ENCODE measurements at regions not wholly inside any gene's neighbourhood (a gene's known extent, or its start where the extent isn't known, plus 50 kb on each side); places are given as distances from the start of the nearest gene placed in this dataset.

DNA sequence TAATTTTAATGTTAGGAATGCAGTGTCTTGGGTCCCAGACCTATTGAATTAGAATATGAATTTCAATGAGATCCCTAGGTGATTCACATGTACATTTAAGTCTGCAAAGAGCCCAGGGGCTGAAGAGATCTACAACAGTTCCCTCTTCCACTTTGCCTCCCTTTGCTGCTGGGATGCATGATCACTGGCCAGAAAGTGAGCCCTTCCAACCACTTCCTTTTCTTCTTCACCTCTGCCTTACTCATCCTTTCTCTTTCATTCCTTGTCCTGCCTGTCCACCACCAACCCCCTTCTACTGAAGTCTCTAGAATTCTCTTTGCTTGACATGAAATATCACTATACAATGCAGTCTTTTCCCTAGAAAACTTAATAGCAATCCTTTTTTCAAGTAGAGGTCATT, 222.4 kb upstream of the LRIG1 start (continued):
- TF ChIP-seq, protein P1, sequence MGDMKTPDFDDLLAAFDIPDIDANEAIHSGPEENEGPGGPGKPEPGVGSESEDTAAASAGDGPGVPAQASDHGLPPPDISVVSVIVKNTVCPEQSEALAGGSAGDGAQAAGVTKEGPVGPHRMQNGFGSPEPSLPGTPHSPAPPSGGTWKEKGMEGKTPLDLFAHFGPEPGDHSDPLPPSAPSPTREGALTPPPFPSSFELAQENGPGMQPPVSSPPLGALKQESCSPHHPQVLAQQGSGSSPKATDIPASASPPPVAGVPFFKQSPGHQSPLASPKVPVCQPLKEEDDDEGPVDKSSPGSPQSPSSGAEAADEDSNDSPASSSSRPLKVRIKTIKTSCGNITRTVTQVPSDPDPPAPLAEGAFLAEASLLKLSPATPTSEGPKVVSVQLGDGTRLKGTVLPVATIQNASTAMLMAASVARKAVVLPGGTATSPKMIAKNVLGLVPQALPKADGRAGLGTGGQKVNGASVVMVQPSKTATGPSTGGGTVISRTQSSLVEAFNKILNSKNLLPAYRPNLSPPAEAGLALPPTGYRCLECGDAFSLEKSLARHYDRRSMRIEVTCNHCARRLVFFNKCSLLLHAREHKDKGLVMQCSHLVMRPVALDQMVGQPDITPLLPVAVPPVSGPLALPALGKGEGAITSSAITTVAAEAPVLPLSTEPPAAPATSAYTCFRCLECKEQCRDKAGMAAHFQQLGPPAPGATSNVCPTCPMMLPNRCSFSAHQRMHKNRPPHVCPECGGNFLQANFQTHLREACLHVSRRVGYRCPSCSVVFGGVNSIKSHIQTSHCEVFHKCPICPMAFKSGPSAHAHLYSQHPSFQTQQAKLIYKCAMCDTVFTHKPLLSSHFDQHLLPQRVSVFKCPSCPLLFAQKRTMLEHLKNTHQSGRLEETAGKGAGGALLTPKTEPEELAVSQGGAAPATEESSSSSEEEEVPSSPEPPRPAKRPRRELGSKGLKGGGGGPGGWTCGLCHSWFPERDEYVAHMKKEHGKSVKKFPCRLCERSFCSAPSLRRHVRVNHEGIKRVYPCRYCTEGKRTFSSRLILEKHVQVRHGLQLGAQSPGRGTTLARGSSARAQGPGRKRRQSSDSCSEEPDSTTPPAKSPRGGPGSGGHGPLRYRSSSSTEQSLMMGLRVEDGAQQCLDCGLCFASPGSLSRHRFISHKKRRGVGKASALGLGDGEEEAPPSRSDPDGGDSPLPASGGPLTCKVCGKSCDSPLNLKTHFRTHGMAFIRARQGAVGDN (IDR thresholded peaks at IDR 0.05), result no peak
- TF ChIP-seq KAT2A (conservative IDR thresholded peaks at IDR 0.05; ENCODE audit: control insufficient read depth, low read depth, low read length) (no peak), HDAC6 (IDR thresholded peaks at IDR 0.05; ENCODE audit: unreplicated experiment) (no peak), POU2F2 (IDR thresholded peaks at IDR 0.05; ENCODE audit: borderline replicate concordance, low read depth, low read length) (no peak)
- TF ChIP-seq, protein P2, sequence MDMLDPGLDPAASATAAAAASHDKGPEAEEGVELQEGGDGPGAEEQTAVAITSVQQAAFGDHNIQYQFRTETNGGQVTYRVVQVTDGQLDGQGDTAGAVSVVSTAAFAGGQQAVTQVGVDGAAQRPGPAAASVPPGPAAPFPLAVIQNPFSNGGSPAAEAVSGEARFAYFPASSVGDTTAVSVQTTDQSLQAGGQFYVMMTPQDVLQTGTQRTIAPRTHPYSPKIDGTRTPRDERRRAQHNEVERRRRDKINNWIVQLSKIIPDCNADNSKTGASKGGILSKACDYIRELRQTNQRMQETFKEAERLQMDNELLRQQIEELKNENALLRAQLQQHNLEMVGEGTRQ (IDR thresholded peaks at IDR 0.05; ENCODE audit: borderline replicate concordance, low read depth, low read length), result no peak

DNA sequence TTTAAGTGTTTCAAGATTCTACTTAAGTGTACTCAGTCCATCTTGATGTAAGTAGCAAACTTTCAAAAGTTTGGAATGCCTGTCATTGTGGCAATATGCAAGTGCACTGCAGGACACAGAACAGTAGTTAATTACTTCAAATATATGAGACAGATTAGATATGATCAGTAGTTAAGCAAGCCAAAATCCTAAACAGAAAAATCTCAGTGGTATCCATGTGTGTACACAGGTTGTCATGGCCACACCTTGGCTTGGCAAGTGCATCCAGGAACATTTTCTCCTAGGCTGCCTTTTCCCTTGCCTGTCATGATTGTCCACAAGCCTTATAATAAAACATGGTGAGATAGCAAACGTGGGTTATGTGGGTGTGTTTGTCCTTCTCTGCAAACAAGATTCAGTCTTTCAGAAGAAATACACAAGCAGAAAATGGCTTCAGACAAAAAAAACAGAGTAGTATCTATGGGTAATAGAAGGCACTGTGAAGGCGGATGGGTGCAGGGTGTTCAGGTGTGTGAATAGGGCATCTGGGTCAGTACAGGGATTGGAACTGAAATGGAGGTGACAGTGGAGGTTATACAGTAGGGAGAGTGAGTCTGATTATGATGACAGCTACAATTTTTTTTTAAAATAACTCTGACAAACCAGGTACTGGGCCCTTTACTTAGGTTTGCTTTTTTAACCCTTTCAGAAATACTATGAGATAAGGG, 229.0 kb upstream of the LRIG1 start:
- Histone ChIP-seq H3K4me2 (ENCODE audit: control insufficient read depth, insufficient read depth) (no peak overlapping the region), H2AFZ (ENCODE audit: control insufficient read depth, low read depth, low read length) (no peak overlapping the region), H3K27ac (ENCODE audit: control insufficient read depth, insufficient read depth) (no peak overlapping the region), H3K79me2 (ENCODE audit: control insufficient read depth, insufficient read depth, low read length) (no peaks in the 10 kb centered on the region), H3K4me3 (no peak overlapping the region), H4K20me1 (ENCODE audit: control insufficient read depth, insufficient read depth) (no peaks in the 10 kb centered on the region), H3K4me1 (ENCODE audit: control insufficient read depth, insufficient read depth, low read length) (no peaks in the 10 kb centered on the region), H3K9me3 (replicated peaks; ENCODE audit: control insufficient read depth, insufficient read depth, low read length) (no peaks in the 10 kb centered on the region), H3K36me3 (ENCODE audit: control insufficient read depth in 2 of 2, insufficient read depth in 2 of 2, low read length in 1 of 2) (no peaks in the 10 kb centered on the region), H3K9ac (ENCODE audit: control insufficient read depth, insufficient read depth, low read length) (no peak overlapping the region), H3K27me3 (replicated peaks in 1 of 2; ENCODE audit: control insufficient read depth in 2 of 2, insufficient read depth in 2 of 2, low read length in 1 of 2) (no peaks in the 10 kb centered on the region)
- BruUV-seq (replicated peaks), result no TSS peak
- 16% methylated on average over 2 of the region's 2 CpGs for WGBS (ENCODE audit: insufficient coverage, insufficient replicate concordance, low lambda C conversion rate, missing lambda C conversion rate)
- ChIA-PET CTCF (no interaction called here), POLR2A (no interaction called here), RAD21 (ENCODE audit: unreplicated experiment) (no interaction called here), SMC1A (ENCODE audit: uncharacterized antibody, unreplicated experiment) (interaction anchor here (0.9 kb wide), 1 partner anchor 13 kb away, joined by 3 read pairs; no protein-coding TSS in a partner anchor)
- FAIRE-seq (no peak), ATAC-seq (no peak), DNase-seq (ENCODE audit: low read depth, low spot score) (no peak)
- intact Hi-C loops (cut with micrococcal nuclease; ENCODE audit: unreplicated experiment) (no loop called here), in situ Hi-C loops (cut with MboI) (no loop called here)
- TF ChIP-seq, protein P3, sequence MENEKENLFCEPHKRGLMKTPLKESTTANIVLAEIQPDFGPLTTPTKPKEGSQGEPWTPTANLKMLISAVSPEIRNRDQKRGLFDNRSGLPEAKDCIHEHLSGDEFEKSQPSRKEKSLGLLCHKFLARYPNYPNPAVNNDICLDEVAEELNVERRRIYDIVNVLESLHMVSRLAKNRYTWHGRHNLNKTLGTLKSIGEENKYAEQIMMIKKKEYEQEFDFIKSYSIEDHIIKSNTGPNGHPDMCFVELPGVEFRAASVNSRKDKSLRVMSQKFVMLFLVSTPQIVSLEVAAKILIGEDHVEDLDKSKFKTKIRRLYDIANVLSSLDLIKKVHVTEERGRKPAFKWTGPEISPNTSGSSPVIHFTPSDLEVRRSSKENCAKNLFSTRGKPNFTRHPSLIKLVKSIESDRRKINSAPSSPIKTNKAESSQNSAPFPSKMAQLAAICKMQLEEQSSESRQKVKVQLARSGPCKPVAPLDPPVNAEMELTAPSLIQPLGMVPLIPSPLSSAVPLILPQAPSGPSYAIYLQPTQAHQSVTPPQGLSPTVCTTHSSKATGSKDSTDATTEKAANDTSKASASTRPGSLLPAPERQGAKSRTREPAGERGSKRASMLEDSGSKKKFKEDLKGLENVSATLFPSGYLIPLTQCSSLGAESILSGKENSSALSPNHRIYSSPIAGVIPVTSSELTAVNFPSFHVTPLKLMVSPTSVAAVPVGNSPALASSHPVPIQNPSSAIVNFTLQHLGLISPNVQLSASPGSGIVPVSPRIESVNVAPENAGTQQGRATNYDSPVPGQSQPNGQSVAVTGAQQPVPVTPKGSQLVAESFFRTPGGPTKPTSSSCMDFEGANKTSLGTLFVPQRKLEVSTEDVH (IDR thresholded peaks at IDR 0.05; ENCODE audit: low read depth, partially characterized antibody), result no peak
- no peak for TF ChIP-seq ASH2L (IDR thresholded peaks at IDR 0.05; ENCODE audit: borderline replicate concordance, low read depth)
- no peak for TF ChIP-seq ZNF274 (IDR thresholded peaks at IDR 0.05; ENCODE audit: insufficient read depth, insufficient read length)
- TF ChIP-seq, protein P4, sequence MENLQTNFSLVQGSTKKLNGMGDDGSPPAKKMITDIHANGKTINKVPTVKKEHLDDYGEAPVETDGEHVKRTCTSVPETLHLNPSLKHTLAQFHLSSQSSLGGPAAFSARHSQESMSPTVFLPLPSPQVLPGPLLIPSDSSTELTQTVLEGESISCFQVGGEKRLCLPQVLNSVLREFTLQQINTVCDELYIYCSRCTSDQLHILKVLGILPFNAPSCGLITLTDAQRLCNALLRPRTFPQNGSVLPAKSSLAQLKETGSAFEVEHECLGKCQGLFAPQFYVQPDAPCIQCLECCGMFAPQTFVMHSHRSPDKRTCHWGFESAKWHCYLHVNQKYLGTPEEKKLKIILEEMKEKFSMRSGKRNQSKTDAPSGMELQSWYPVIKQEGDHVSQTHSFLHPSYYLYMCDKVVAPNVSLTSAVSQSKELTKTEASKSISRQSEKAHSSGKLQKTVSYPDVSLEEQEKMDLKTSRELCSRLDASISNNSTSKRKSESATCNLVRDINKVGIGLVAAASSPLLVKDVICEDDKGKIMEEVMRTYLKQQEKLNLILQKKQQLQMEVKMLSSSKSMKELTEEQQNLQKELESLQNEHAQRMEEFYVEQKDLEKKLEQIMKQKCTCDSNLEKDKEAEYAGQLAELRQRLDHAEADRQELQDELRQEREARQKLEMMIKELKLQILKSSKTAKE (IDR thresholded peaks at IDR 0.05; ENCODE audit: low read depth, poor library complexity, severe bottlenecking), result no peak
- no peak for TF ChIP-seq BMI1 (IDR thresholded peaks at IDR 0.05; ENCODE audit: borderline replicate concordance)
- no peak for TF ChIP-seq NFIC (IDR thresholded peaks at IDR 0.05; ENCODE audit: low read depth, low read length)

All from GM12878 (cell line).